ENCODE measurements at regions not wholly inside any gene's neighbourhood (a gene's known extent, or its start where the extent isn't known, plus 50 kb on each side); places are given as distances from the start of the nearest gene placed in this dataset.

GRCh38 chr1:244778344-244778743 is 57.1 kb upstream of the COX20 start:
- no peak overlapping the region for H3K9ac ChIP-seq
- DNase-seq (ENCODE audit: low spot score): no peak
- no peak overlapping the region for H3K4me2 ChIP-seq

GRCh38 chr1:244779410-244779809 is 56.0 kb upstream of the COX20 start:
- H3K27me3 ChIP-seq: no peaks in the 10 kb centered on the region
- no peak overlapping the region for H3K9ac ChIP-seq
- no peaks in the 10 kb centered on the region for H3K36me3 Mint-ChIP-seq
- H3K79me2 ChIP-seq (ENCODE audit: low read depth): no peaks in the 10 kb centered on the region
- H3K4me2 ChIP-seq: no peak overlapping the region
- TF ChIP-seq CTCF (IDR thresholded peaks at IDR 0.05) (no peak), EZH2 (IDR thresholded peaks at IDR 0.05) (no peak), EZH2phosphoT487 (IDR thresholded peaks at IDR 0.05) (no peak)
- no peak overlapping the region for H2AFZ ChIP-seq (replicated peaks)
- no peak overlapping the region for H3K27ac Mint-ChIP-seq
- H3K9me3 ChIP-seq (ENCODE audit: low read depth): no peaks in the 10 kb centered on the region
- H3K4me3 Mint-ChIP-seq: no peak overlapping the region
- peaks cover 13% of the 10 kb centered on the region for H3K27me3 Mint-ChIP-seq (ENCODE audit: insufficient read depth, low read depth)
- no peaks in the 10 kb centered on the region for H3K4me1 ChIP-seq
- H3K27ac ChIP-seq: no peak overlapping the region
- H3K4me1 Mint-ChIP-seq: no peaks in the 10 kb centered on the region
- no peaks in the 10 kb centered on the region for H3K36me3 ChIP-seq
- no peaks in the 10 kb centered on the region for H3F3A ChIP-seq (ENCODE audit: low read depth)
- H4K20me1 ChIP-seq (ENCODE audit: low read depth): no peaks in the 10 kb centered on the region
- H3K4me3 ChIP-seq: no peak overlapping the region
- peaks cover 5% of the 10 kb centered on the region for H3K9me3 Mint-ChIP-seq
- DNase-seq (ENCODE audit: low spot score): no peak

More at GRCh38 chr1:244778344-244778743, 57.1 kb upstream of the COX20 start:
- Mint-ChIP-seq H3K27me3 (ENCODE audit: insufficient read depth, low read depth) (peaks cover 13% of the 10 kb centered on the region), H3K27ac (no peak overlapping the region), H3K36me3 (no peaks in the 10 kb centered on the region), H3K4me3 (no peak overlapping the region), H3K4me1 (no peaks in the 10 kb centered on the region), H3K9me3 (peaks cover 5% of the 10 kb centered on the region)
- Histone ChIP-seq H3K79me2 (ENCODE audit: low read depth) (no peaks in the 10 kb centered on the region), H3K27ac (no peak overlapping the region), H2AFZ (replicated peaks) (no peak overlapping the region), H3F3A (ENCODE audit: low read depth) (no peaks in the 10 kb centered on the region), H4K20me1 (ENCODE audit: low read depth) (no peaks in the 10 kb centered on the region), H3K36me3 (no peaks in the 10 kb centered on the region), H3K4me1 (no peaks in the 10 kb centered on the region), H3K4me3 (no peak overlapping the region), H3K9me3 (ENCODE audit: low read depth) (no peaks in the 10 kb centered on the region), H3K27me3 (no peaks in the 10 kb centered on the region)
- TF ChIP-seq CTCF (IDR thresholded peaks at IDR 0.05): no peak
- TF ChIP-seq EZH2 (IDR thresholded peaks at IDR 0.05): no peak
- TF ChIP-seq EZH2phosphoT487 (IDR thresholded peaks at IDR 0.05): no peak

- no peaks in the 10 kb centered on the region for H3K4me1 ChIP-seq
- H3K9ac ChIP-seq: no peak overlapping the region
- H3K4me2 ChIP-seq: no peak overlapping the region
- H3K9me3 Mint-ChIP-seq: peaks cover 5% of the 10 kb centered on the region
- H3K36me3 Mint-ChIP-seq: no peaks in the 10 kb centered on the region
- no peaks in the 10 kb centered on the region for H3K36me3 ChIP-seq
- H4K20me1 ChIP-seq (ENCODE audit: low read depth): no peaks in the 10 kb centered on the region
- no peak overlapping the region for H3K27ac Mint-ChIP-seq
- no peak for DNase-seq (ENCODE audit: low spot score)
- H3K4me3 Mint-ChIP-seq: no peak overlapping the region
- no peaks in the 10 kb centered on the region for H3F3A ChIP-seq (ENCODE audit: low read depth)
- no peaks in the 10 kb centered on the region for H3K4me1 Mint-ChIP-seq
- H3K27me3 ChIP-seq: no peaks in the 10 kb centered on the region
- peaks cover 13% of the 10 kb centered on the region for H3K27me3 Mint-ChIP-seq (ENCODE audit: insufficient read depth, low read depth)
- H2AFZ ChIP-seq (replicated peaks): no peak overlapping the region
- H3K79me2 ChIP-seq (ENCODE audit: low read depth): no peaks in the 10 kb centered on the region
- H3K4me3 ChIP-seq: no peak overlapping the region
- no peak overlapping the region for H3K27ac ChIP-seq
- TF ChIP-seq CTCF (IDR thresholded peaks at IDR 0.05) (no peak), EZH2phosphoT487 (IDR thresholded peaks at IDR 0.05) (no peak), EZH2 (IDR thresholded peaks at IDR 0.05) (no peak)
- no peaks in the 10 kb centered on the region for H3K9me3 ChIP-seq (ENCODE audit: low read depth)
Observed at GRCh38 chr1:244780311-244780710, 55.1 kb upstream of the COX20 start.
